GM12892 (cell line): ENCODE measurements at regions not wholly inside any gene's neighbourhood (a gene's known extent, or its start where the extent isn't known, plus 50 kb on each side); places are given as distances from the start of the nearest gene placed in this dataset.

ENCODE experiments used
- POLR2A ChIP-seq: IDR thresholded peaks from 2 replicates; pipeline ENCODE4 v1.6.1; 2011; ENCODE audit warnings: low read depth, low read length, control low read depth
- POLR2AphosphoS5 ChIP-seq: IDR thresholded peaks from 2 replicates; pipeline ENCODE4 v1.6.1; 2011; ENCODE audit warnings: low read depth, low read length, control low read depth
- TAF1 ChIP-seq: IDR thresholded peaks from 2 replicates; pipeline ENCODE4 v1.6.1; 2011; ENCODE audit warnings: low read depth, mild to moderate bottlenecking, control low read depth, low read length, borderline replicate concordance

- TF ChIP-seq POLR2AphosphoS5: no peak
- no peak for TF ChIP-seq POLR2A
- no peak for TF ChIP-seq TAF1
Measured at GRCh38 chr6:33901822-33902456, 98.1 kb upstream of the MLN start.
